ENCODE measurements at regions not wholly inside any gene's neighbourhood (a gene's known extent, or its start where the extent isn't known, plus 50 kb on each side); places are given as distances from the start of the nearest gene placed in this dataset.

GRCh38 chr9:103714992-103715391 is 379.1 kb upstream of the SMC2 start:
- H3K4me1 Mint-ChIP-seq (ENCODE audit: unreplicated experiment), result no peaks in the 10 kb centered on the region
- H3K36me3 Mint-ChIP-seq, result no peaks in the 10 kb centered on the region
- no peak overlapping the region for H3K27ac Mint-ChIP-seq
- TF ChIP-seq CTCF (conservative IDR thresholded peaks at IDR 0.05), result no peak
- H3K27me3 Mint-ChIP-seq, result no peaks in the 10 kb centered on the region
- H3K4me3 Mint-ChIP-seq, result no peak overlapping the region
- DNase-seq (ENCODE audit: extremely low spot score, unreplicated experiment), result no peak
- no peaks in the 10 kb centered on the region for H3K9me3 Mint-ChIP-seq

GRCh38 chr9:103721056-103721455 is 373.1 kb upstream of the SMC2 start:
- Mint-ChIP-seq H3K4me3 (no peak overlapping the region), H3K36me3 (no peaks in the 10 kb centered on the region), H3K4me1 (ENCODE audit: unreplicated experiment) (no peaks in the 10 kb centered on the region), H3K9me3 (no peaks in the 10 kb centered on the region), H3K27me3 (no peaks in the 10 kb centered on the region), H3K27ac (no peak overlapping the region)
- no peak for DNase-seq (ENCODE audit: extremely low spot score, unreplicated experiment)
- no peak for TF ChIP-seq CTCF (conservative IDR thresholded peaks at IDR 0.05)

GRCh38 chr9:103730866-103731265 is 363.2 kb upstream of the SMC2 start:
- H3K36me3 Mint-ChIP-seq, result no peaks in the 10 kb centered on the region
- H3K9me3 Mint-ChIP-seq, result no peaks in the 10 kb centered on the region
- DNase-seq (ENCODE audit: extremely low spot score, unreplicated experiment), result no peak
- no peak overlapping the region for H3K4me3 Mint-ChIP-seq
- no peaks in the 10 kb centered on the region for H3K4me1 Mint-ChIP-seq (ENCODE audit: unreplicated experiment)
- TF ChIP-seq CTCF (conservative IDR thresholded peaks at IDR 0.05), result no peak
- H3K27ac Mint-ChIP-seq, result no peak overlapping the region
- no peaks in the 10 kb centered on the region for H3K27me3 Mint-ChIP-seq

- no peak for TF ChIP-seq CTCF (conservative IDR thresholded peaks at IDR 0.05)
- Mint-ChIP-seq H3K4me3 (no peak overlapping the region), H3K36me3 (no peaks in the 10 kb centered on the region), H3K27ac (no peak overlapping the region), H3K9me3 (no peaks in the 10 kb centered on the region), H3K4me1 (ENCODE audit: unreplicated experiment) (no peaks in the 10 kb centered on the region), H3K27me3 (no peaks in the 10 kb centered on the region)
- DNase-seq (ENCODE audit: extremely low spot score, unreplicated experiment), result no peak
These were observed 362.6 kb upstream of the SMC2 start for GRCh38 chr9:103731541-103731940.

- no peak for TF ChIP-seq CTCF (conservative IDR thresholded peaks at IDR 0.05)
- no peak for DNase-seq (ENCODE audit: extremely low spot score, unreplicated experiment)
- Mint-ChIP-seq H3K36me3 (no peaks in the 10 kb centered on the region), H3K4me1 (ENCODE audit: unreplicated experiment) (no peaks in the 10 kb centered on the region), H3K27me3 (no peaks in the 10 kb centered on the region), H3K9me3 (no peaks in the 10 kb centered on the region), H3K27ac (no peak overlapping the region), H3K4me3 (no peak overlapping the region)
These were observed 359.6 kb upstream of the SMC2 start for GRCh38 chr9:103734471-103734870.

GRCh38 chr9:103755441-103755840 is 338.7 kb upstream of the SMC2 start:
- Mint-ChIP-seq H3K4me3 (no peak overlapping the region), H3K27me3 (no peaks in the 10 kb centered on the region), H3K4me1 (ENCODE audit: unreplicated experiment) (no peaks in the 10 kb centered on the region), H3K9me3 (no peaks in the 10 kb centered on the region), H3K36me3 (no peaks in the 10 kb centered on the region), H3K27ac (no peak overlapping the region)
- no peak for DNase-seq (ENCODE audit: extremely low spot score, unreplicated experiment)
- no peak for TF ChIP-seq CTCF (conservative IDR thresholded peaks at IDR 0.05)

Data from type B pancreatic cell (in vitro differentiated cells).